Heart right ventricle (tissue), 16 donors: ENCODE measurements at regions not wholly inside any gene's neighbourhood (a gene's known extent, or its start where the extent isn't known, plus 50 kb on each side); places are given as distances from the start of the nearest gene placed in this dataset.

Experiments used
- ATAC-seq, 8 donors: fragments of 200-7000 bp; cut with Tn5 transposase; one replicate each; pipeline ENCODE4 v1.9.1; 2020; ENCODE audit warnings: mild to moderate bottlenecking in 8 of 8, moderate library complexity in 8 of 8, moderate number of reproducible peaks in 1 of 8
- DNase-seq, 2 donors: peaks; one replicate each; pipeline ENCODE4 v3.0.0-alpha.2; 2020
- H3K27ac ChIP-seq, 10 donors: fragments of 200-600 bp; sonication (generic) in 2 of 10; one replicate each; pipeline versions ENCODE4 v1.5.0 to v1.8.0; 2020 to 2022; ENCODE audit warnings: mild to moderate bottlenecking in 3 of 10
- H3K27me3 ChIP-seq, 7 donors: fragments of 200-600 bp; one replicate each; pipeline ENCODE4 v1.8.0; 2021 to 2022; ENCODE audit warnings: mild to moderate bottlenecking in 2 of 7
- H3K36me3 ChIP-seq, 9 donors: fragments of 200-600 bp; sonication (generic) in 1 of 9; one replicate each; pipeline versions ENCODE4 v1.5.0 to v1.8.0; 2020 to 2022; ENCODE audit warnings: mild to moderate bottlenecking in 2 of 9
- H3K4me1 ChIP-seq, 9 donors: fragments of 200-600 bp; sonication (generic) in 1 of 9; one replicate each; pipeline versions ENCODE4 v1.5.0 to v1.8.0; 2020 to 2022; ENCODE audit warnings: mild to moderate bottlenecking in 4 of 9
- H3K4me3 ChIP-seq, 10 donors: fragments of 200-600 bp; sonication (generic) in 2 of 10; one replicate each; pipeline versions ENCODE4 v1.5.0 to v1.8.0; 2020 to 2022; ENCODE audit warnings: mild to moderate bottlenecking in 7 of 10, moderate library complexity in 2 of 10
- H3K9me3 ChIP-seq, 11 donors: fragments of 200-600 bp in 10 of 11; sonication (generic) in 2 of 11; one replicate each; pipeline versions ENCODE4 v1.5.0 to v1.8.0; 2013 to 2022; ENCODE audit warnings: mild to moderate bottlenecking in 2 of 11, control low read depth in 1 of 11, moderate library complexity in 1 of 11
- CTCF ChIP-seq, 9 donors: fragments of 200-600 bp; sonication (generic) in 2 of 9; IDR thresholded peaks; one replicate each; pipeline versions ENCODE4 v1.5.0 to v1.8.0; 2021 to 2022; ENCODE audit warnings: antibody characterized with exemption in 9 of 9, mild to moderate bottlenecking in 5 of 9, moderate library complexity in 1 of 9
- WGBS, 2 donors: extraction: QIAGEN DNeasy Blood & Tissue Kit; methylation state at CpG; one replicate each; pipeline ENCODE4 v1.1.7; 2013; ENCODE audit warnings: inconsistent platforms in 1 of 2; 5-methylcytosine and 5-hydroxymethylcytosine counted together
- intact Hi-C, 10 donors: fragments of 100-400 bp; cut with DNase I; formaldehyde crosslinking; loops; one replicate each; pipeline versions ENCODE4 v1.11.1 to v1.14.2; 2022
- donor health status: Arrhythmogenic right ventricular cardiomyopathy.
- donor health status: ischemic (EF 13 %, LVEDD 7.1; RV severe dilation, severe dysfunction).
- donor health status: healthy with polysubstance abuse.
- donor health status: DM: no; HTN: yes; CAD: no.
- donor health status: DM: no; HTN: no; CAD: no.
- donor health status: ischemic (EF 25% LVEDD 6.9; RV normal size, moderate dysfunction).
- donor health status: ischemic (EF 25% LVEDD 5.7; RV mildly dilated, moderate dysfunction).
- donor health status: healthy.
- donor health status: DM: yes; HTN: yes; CAD: no.
- donor health status: Ischemic cardiomyopathy.
- donor health status: ischemic (EF 35%, LVEDD 5.7; RV mildly dilated, moderate dysfunction).
- donor health status: nonischemic (EF 11% LVEDD 7.7; RV severe dilation, severe dysfunction).
- donor health status: DM: yes; HTN: yes; CAD: no.
- donor health status: PGD.
- donor health status: ischemic (EF 29% LVEDD 5.4; RV normal size, mild dysfunction).
- donor health status: nonischemic (EF 23%, LVEDD 6.1; RV moderate dilation, normal function).

- H3K4me1 ChIP-seq: no peaks in the 10 kb centered on the region
- H3K27me3 ChIP-seq: no peaks in the 10 kb centered on the region
- intact Hi-C loops: no loop called here
- no peak overlapping the region for H3K27ac ChIP-seq
- DNase-seq (no peak), ATAC-seq (no peak)
- H3K4me3 ChIP-seq: no peak overlapping the region
- no peaks in the 10 kb centered on the region for H3K9me3 ChIP-seq
- WGBS, 2 donors: 90 to 91% methylated on average over 10 of the region's 10 CpGs
- H3K36me3 ChIP-seq: no peaks in the 10 kb centered on the region
- TF ChIP-seq CTCF (IDR thresholded peaks at IDR 0.05): no peak
These were observed 281.7 kb upstream of the ID2 start for GRCh38 chr2:8400196-8400595.

- ATAC-seq (no peak), DNase-seq (no peak)
- Histone ChIP-seq H3K27ac (no peak overlapping the region), H3K36me3 (no peaks in the 10 kb centered on the region), H3K4me3 (no peak overlapping the region), H3K27me3 (no peaks in the 10 kb centered on the region), H3K9me3 (no peaks in the 10 kb centered on the region), H3K4me1 (no peaks in the 10 kb centered on the region)
- intact Hi-C loops: no loop called here
- TF ChIP-seq CTCF (IDR thresholded peaks at IDR 0.05): no peak
- 93 to 100% methylated on average over 1 of the region's 1 CpG for WGBS, 2 donors
These were observed 279.6 kb upstream of the ID2 start for GRCh38 chr2:8402222-8402621.

- no peak for DNase-seq
- H3K36me3 ChIP-seq: no peaks in the 10 kb centered on the region
- 65 to 66% methylated on average over 6 of the region's 6 CpGs for WGBS, 2 donors
- H3K27me3 ChIP-seq: no peaks in the 10 kb centered on the region
- H3K27ac ChIP-seq: no peak overlapping the region
- intact Hi-C loops: no loop called here
- peak in 2 of 8 donors; percentile 35 to 49 for ATAC-seq
- H3K4me3 ChIP-seq: no peak overlapping the region
- no peak for TF ChIP-seq CTCF (IDR thresholded peaks at IDR 0.05)
- H3K9me3 ChIP-seq: no peaks in the 10 kb centered on the region
- H3K4me1 ChIP-seq: peaks cover 0 to 4% (median 0%) of the 10 kb centered on the region in 9 donors
These were observed 278.0 kb upstream of the ID2 start for GRCh38 chr2:8403876-8404275.

GRCh38 chr2:8405334-8405733 is 276.5 kb upstream of the ID2 start:
- Histone ChIP-seq H3K4me1 (peaks cover 0 to 16% (median 0%) of the 10 kb centered on the region in 9 donors), H3K27ac (no peak overlapping the region), H3K36me3 (no peaks in the 10 kb centered on the region), H3K9me3 (no peaks in the 10 kb centered on the region), H3K4me3 (no peak overlapping the region), H3K27me3 (no peaks in the 10 kb centered on the region)
- 96 to 97% methylated on average over 3 of the region's 3 CpGs for WGBS, 2 donors
- TF ChIP-seq CTCF (IDR thresholded peaks at IDR 0.05): no peak
- DNase-seq (no peak), ATAC-seq (no peak)
- intact Hi-C loops: no loop called here

GRCh38 chr2:8406271-8406670 is 275.6 kb upstream of the ID2 start:
- WGBS, 2 donors: 78 to 80% methylated on average over 7 of the region's 7 CpGs
- no peak for TF ChIP-seq CTCF (IDR thresholded peaks at IDR 0.05)
- ATAC-seq: no peak

More at GRCh38 chr2:8406271-8406670, 275.6 kb upstream of the ID2 start:
- no peaks in the 10 kb centered on the region for H3K36me3 ChIP-seq
- no peaks in the 10 kb centered on the region for H3K9me3 ChIP-seq
- H3K27ac ChIP-seq: no peak overlapping the region
- no peak overlapping the region for H3K4me3 ChIP-seq
- intact Hi-C loops: no loop called here
- H3K4me1 ChIP-seq: peaks cover 0 to 16% (median 0%) of the 10 kb centered on the region in 9 donors
- no peak for DNase-seq
- H3K27me3 ChIP-seq: no peaks in the 10 kb centered on the region
